IMR-90 (cell line): ENCODE measurements at regions not wholly inside any gene's neighbourhood (a gene's known extent, or its start where the extent isn't known, plus 50 kb on each side); places are given as distances from the start of the nearest gene placed in this dataset.
"Not testable (repeated sequence)": the region's sequence is repeated elsewhere in the genome, so short reads cannot be mapped to it uniquely, and the experiment has no call there.

Source experiments
- ATAC-seq: fragments of 200-7000 bp; cut with Tn5 transposase; 2 replicates; pipeline ENCODE4 v1.9.1; 2020; ENCODE audit warnings: low read depth, mild to moderate bottlenecking, moderate library complexity
- BruUV-seq: library from RNA; stranded (reverse); fragments of 400-500 nt; replicated peaks from 2 replicates; lab custom pipeline; 2021; lab: Mats Ljungman, UMichigan
- CTCF ChIA-PET: fragments of 300-600 bp; formaldehyde crosslinking; extraction: SDS; loops from one replicate; lab custom pipeline; 2021; ENCODE audit warnings: antibody characterized with exemption; lab: Yijun Ruan, JAX
- POLR2A ChIA-PET: fragments of 300-600 bp; sonication (Branson Sonifier 250); formaldehyde crosslinking; loops from one replicate; lab custom pipeline; 2022; ENCODE audit warnings: antibody characterized with exemption; ENCODE audit not compliant: unreplicated experiment; lab: Charles Lee
- DNase-seq: peaks from one replicate; pipeline ENCODE4 v3.0.0; 2013
- H2AFZ ChIP-seq: replicated peaks from 2 replicates; pipeline ENCODE3; 2013; ENCODE audit warnings: low read length, mild to moderate bottlenecking; ENCODE audit not compliant: poor library complexity
- H2AK5ac ChIP-seq: 2 replicates; pipeline ENCODE4 v1.6.1; 2013; ENCODE audit warnings: low read depth, low read length, inconsistent platforms
- H2AK9ac ChIP-seq: replicated peaks from 2 replicates; pipeline ENCODE3; 2013; ENCODE audit warnings: mild to moderate bottlenecking, low read depth, low read length, moderate library complexity; ENCODE audit not compliant: poor library complexity
- H2BK120ac ChIP-seq: 2 replicates; pipeline ENCODE4 v1.6.1; 2013; ENCODE audit warnings: low read depth, low read length, inconsistent platforms
- H2BK15ac ChIP-seq: 3 replicates; pipeline ENCODE4 v1.6.1; 2013; ENCODE audit warnings: low read depth, low read length, inconsistent platforms
- H2BK20ac ChIP-seq: 2 replicates; pipeline ENCODE4 v1.6.1; 2013; ENCODE audit warnings: low read depth, mild to moderate bottlenecking, inconsistent platforms, low read length, moderate library complexity
- H2BK5ac ChIP-seq: 2 replicates; pipeline ENCODE4 v1.6.1; 2013; ENCODE audit warnings: mild to moderate bottlenecking, low read depth, low read length, inconsistent platforms; ENCODE audit not compliant: poor library complexity, severe bottlenecking
- H3K14ac ChIP-seq: replicated peaks from 2 replicates; pipeline ENCODE4 v1.6.1; 2013; ENCODE audit warnings: low read depth, low read length, inconsistent platforms
- H3K18ac ChIP-seq: 2 replicates; pipeline ENCODE4 v1.6.1; 2013; ENCODE audit warnings: low read depth, low read length, control low read depth
- H3K23ac ChIP-seq: 2 replicates; pipeline ENCODE4 v1.6.1; 2013; ENCODE audit warnings: low read depth, low read length, inconsistent platforms
- H3K27ac ChIP-seq: 2 replicates; pipeline ENCODE4 v1.5.1; 2013; ENCODE audit warnings: mild to moderate bottlenecking, control low read depth, low read length; ENCODE audit not compliant: insufficient read depth
- H3K27me3 ChIP-seq: 2 replicates; pipeline ENCODE4 v1.6.1; 2013; ENCODE audit warnings: low read length; ENCODE audit not compliant: control insufficient read depth, insufficient read depth
- H3K36me3 ChIP-seq: 2 replicates; pipeline ENCODE4 v1.6.1; 2013; ENCODE audit warnings: low read length, mixed read lengths; ENCODE audit not compliant: control insufficient read depth, insufficient read depth
- H3K4ac ChIP-seq: 2 replicates; pipeline ENCODE4 v1.6.1; 2013; ENCODE audit warnings: low read depth, low read length, inconsistent platforms
- H3K4me1 ChIP-seq: 2 replicates; pipeline ENCODE4 v1.6.1; 2013; ENCODE audit warnings: low read length, mixed read lengths; ENCODE audit not compliant: control insufficient read depth, insufficient read depth
- H3K4me2 ChIP-seq: 2 replicates; pipeline ENCODE4 v1.6.1; 2013; ENCODE audit warnings: low read depth, mild to moderate bottlenecking, control low read depth, low read length, moderate library complexity
- H3K4me3 ChIP-seq: 2 replicates; pipeline ENCODE4 v1.5.1; 2013; ENCODE audit warnings: low read depth, mild to moderate bottlenecking, control low read depth, low read length, moderate library complexity; ENCODE audit not compliant: insufficient read depth
- H3K56ac ChIP-seq: 2 replicates; pipeline ENCODE4 v1.6.1; 2013; ENCODE audit warnings: low read length, inconsistent platforms; ENCODE audit not compliant: insufficient read depth; ENCODE audit errors: extremely low read depth
- H3K79me1 ChIP-seq, 2 experiments: 2 replicates each; pipeline ENCODE4 v1.6.1; 2013; ENCODE audit warnings: low read length in 2 of 2, inconsistent platforms in 1 of 2, low read depth in 1 of 2
- H3K9ac ChIP-seq: 2 replicates; pipeline ENCODE4 v1.6.1; 2013; ENCODE audit warnings: low read depth, low read length, control low read depth
- H3K9me1 ChIP-seq: 2 replicates; pipeline ENCODE4 v1.6.1; 2013; ENCODE audit warnings: low read length, inconsistent platforms; ENCODE audit not compliant: insufficient read depth
- H3K9me3 ChIP-seq: 2 replicates; pipeline ENCODE4 v1.6.1; 2013; ENCODE audit warnings: low read length; ENCODE audit not compliant: control insufficient read depth, insufficient read depth
- H4K20me1 ChIP-seq: 2 replicates; pipeline ENCODE4 v1.6.1; 2013; ENCODE audit warnings: low read length, inconsistent platforms; ENCODE audit not compliant: insufficient read depth
- H4K5ac ChIP-seq: 2 replicates; pipeline ENCODE4 v1.6.1; 2013; ENCODE audit warnings: mild to moderate bottlenecking, low read depth, low read length, control low read depth
- H4K8ac ChIP-seq, 2 experiments: 2 replicates each; pipeline ENCODE4 v1.6.1; 2013; ENCODE audit warnings: low read depth in 2 of 2, low read length in 2 of 2, control low read depth in 1 of 2, inconsistent platforms in 1 of 2
- H4K91ac ChIP-seq: 2 replicates; pipeline ENCODE4 v1.6.1; 2013; ENCODE audit warnings: low read depth, low read length, inconsistent platforms; ENCODE audit not compliant: insufficient read depth
- BHLHE40 ChIP-seq: fragments of 150-350 bp; IDR thresholded peaks from 2 replicates; pipeline ENCODE4 v1.6.1; 2016; ENCODE audit warnings: mild to moderate bottlenecking, low read depth, low read length
- CHD1 ChIP-seq: IDR thresholded peaks from 2 replicates; pipeline ENCODE4 v1.6.1; 2012; ENCODE audit warnings: low read depth, low read length, improper control_type of control experiment
- FOS ChIP-seq: fragments of 150-350 bp; IDR thresholded peaks from 2 replicates; pipeline ENCODE4 v1.6.1; 2016; ENCODE audit warnings: low read depth, low read length
- MAFK ChIP-seq: IDR thresholded peaks from 2 replicates; pipeline ENCODE4 v1.6.1; 2012; ENCODE audit warnings: low read depth, low read length, improper control_type of control experiment
- POLR2A ChIP-seq: IDR thresholded peaks from 2 replicates; pipeline ENCODE4 v1.6.1; 2012; ENCODE audit warnings: mild to moderate bottlenecking, low read depth, low read length
- RAD21 ChIP-seq: IDR thresholded peaks from 2 replicates; pipeline ENCODE4 v1.6.1; 2012; ENCODE audit warnings: low read length, improper control_type of control experiment
- RCOR1 ChIP-seq: IDR thresholded peaks from 2 replicates; pipeline ENCODE4 v1.6.1; 2012; ENCODE audit warnings: mild to moderate bottlenecking, low read length, improper control_type of control experiment; ENCODE audit not compliant: insufficient replicate concordance
- RFX5 ChIP-seq: IDR thresholded peaks from 2 replicates; pipeline ENCODE4 v1.8.0; 2012; ENCODE audit warnings: low read depth, mild to moderate bottlenecking, low read length, moderate library complexity
- WGBS, 2 experiments: methylation state at CpG; one replicate each; pipeline versions ENCODE4 v1.1.5 to v1.1.7; 2013; ENCODE audit warnings: missing lambda C conversion rate in 2 of 2; ENCODE audit not compliant: insufficient read length in 1 of 2; ENCODE audit errors: extremely low coverage in 2 of 2; 5-methylcytosine and 5-hydroxymethylcytosine counted together
- dilution Hi-C: fragments of 300-500 bp; cut with HindIII; formaldehyde crosslinking; loops from one replicate; pipeline ENCODE4 v1.14.3; 2018; ENCODE audit warnings: low sequenced_read_pairs; ENCODE audit not compliant: unreplicated experiment
- in situ Hi-C: fragments of 300-500 bp; cut with MboI; formaldehyde crosslinking; loops from 3 replicates; pipeline ENCODE4 v1.14.3; 2019; ENCODE audit warnings: low sequenced_read_pairs, inconsistent platforms, mixed read lengths
- intact Hi-C: fragments of 100-400 bp; cut with micrococcal nuclease; formaldehyde crosslinking; loops from 2 replicates; pipeline ENCODE4 v1.10.0; 2022

DNA sequence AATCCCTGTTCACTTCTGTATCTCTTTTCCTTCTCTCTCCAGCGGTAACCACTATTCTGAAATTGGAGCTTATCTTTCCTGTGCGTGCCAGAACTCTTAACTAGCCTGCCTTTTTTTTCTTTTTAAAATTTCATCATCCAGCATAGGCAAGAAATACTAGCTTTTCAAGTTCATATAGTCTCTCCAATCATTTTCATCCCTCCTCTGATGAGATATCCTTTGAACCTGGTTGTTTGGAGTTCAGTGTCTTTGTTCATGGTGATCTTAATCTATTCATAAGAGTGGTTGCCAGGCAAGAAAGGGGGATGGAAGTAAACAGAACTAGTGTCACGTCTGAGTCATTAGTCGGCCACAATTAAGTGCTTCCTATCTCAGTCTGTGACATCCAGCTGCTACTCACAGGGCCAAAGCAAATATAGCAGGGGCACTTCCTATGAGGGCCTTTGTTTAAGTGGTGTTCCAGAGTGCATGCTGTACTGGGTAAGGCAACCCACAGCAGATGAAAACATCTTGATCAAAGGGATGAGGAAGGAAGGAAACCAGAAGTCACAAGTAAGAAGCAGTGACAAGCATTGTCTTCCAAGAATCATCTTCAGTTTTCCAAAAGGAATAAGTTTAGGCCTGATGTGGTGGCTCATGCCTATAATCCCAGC lies 56.4 kb upstream of the XIAP start:
- BruUV-seq, result no TSS peak
- peaks cover 2% of the 10 kb centered on the region for H3K4me1 ChIP-seq
- H2BK20ac ChIP-seq, result no peak overlapping the region
- no peak overlapping the region for H4K8ac ChIP-seq
- WGBS, 2 experiments, result 28% methylated on average over 2 of the region's 4 CpGs; no CpG with 5 or more reads in 1 of the 2 experiments
- H2BK5ac ChIP-seq, result no peak overlapping the region
- no peaks in the 10 kb centered on the region for H3K9me3 ChIP-seq
- no peak overlapping the region for H3K9ac ChIP-seq
- H2AK5ac ChIP-seq, result no peak overlapping the region
- H3K18ac ChIP-seq, result no peak overlapping the region; the same call in 1 of the 2 replicates
- no peak overlapping the region; the same call in 1 of the 2 replicates for H4K5ac ChIP-seq
- H3K56ac ChIP-seq, result no peak overlapping the region
- TF ChIP-seq RFX5, result no peak
- TF ChIP-seq RAD21, result no peak
- TF ChIP-seq BHLHE40, result no peak
- no peak for TF ChIP-seq MAFK
- no peak for TF ChIP-seq POLR2A
- TF ChIP-seq CHD1, result no peak
- no peak for TF ChIP-seq RCOR1
- TF ChIP-seq FOS, result peak; percentile 46
- no peak overlapping the region for H2AFZ ChIP-seq
- CTCF ChIA-PET, result no interaction called here
- no peak overlapping the region for H3K4me2 ChIP-seq
- ATAC-seq (peak; percentile 64), DNase-seq (peak; percentile 75)
- POLR2A ChIA-PET, result interaction anchor here (0.5 kb wide), 1 partner anchor 13 kb away, joined by 3 read pairs; no protein-coding TSS in a partner anchor
- no peaks in the 10 kb centered on the region for H4K20me1 ChIP-seq
- peak overlapping the region; percentile 14; the same call in 1 of the 2 replicates for H2BK120ac ChIP-seq
- in situ Hi-C loops (no loop called here), dilution Hi-C loops (no loop called here), intact Hi-C loops (no loop called here)
- peak overlapping the region; percentile 47; the same call in 1 of the 2 replicates for H3K27ac ChIP-seq
- H3K23ac ChIP-seq, result no peak overlapping the region
- no peaks in the 10 kb centered on the region for H3K36me3 ChIP-seq
- no peak overlapping the region for H3K4ac ChIP-seq
- no peak overlapping the region for H3K14ac ChIP-seq
- H3K79me1 ChIP-seq, result no peaks in the 10 kb centered on the region
- H2AK9ac ChIP-seq, result no peak overlapping the region
- peaks cover 5% of the 10 kb centered on the region; the same call in 1 of the 2 replicates for H3K9me1 ChIP-seq
- H4K91ac ChIP-seq, result peak overlapping the region; percentile 23; the same call in 1 of the 2 replicates
- H3K4me3 ChIP-seq, result no peak overlapping the region
- H2BK15ac ChIP-seq, result no peak overlapping the region
- no peaks in the 10 kb centered on the region for H3K27me3 ChIP-seq

DNA sequence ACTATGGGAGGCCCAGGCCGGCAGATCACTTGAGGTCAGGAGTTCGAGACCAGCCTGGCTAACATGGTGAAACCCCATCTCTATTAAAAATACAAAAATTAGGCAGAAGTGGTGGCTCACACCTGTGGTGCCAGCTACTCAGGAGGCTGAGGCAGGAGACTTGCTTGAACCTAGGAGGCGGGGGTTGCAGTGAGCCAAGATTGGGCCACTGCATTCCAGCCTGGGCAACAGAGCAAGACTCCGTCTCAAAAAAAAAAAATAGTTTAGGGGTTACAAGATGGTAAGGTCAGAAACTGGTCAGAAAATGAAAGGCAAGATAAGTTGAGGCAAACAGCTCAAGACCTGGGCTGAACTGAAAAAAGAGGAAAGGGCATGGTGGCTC lies 55.9 kb upstream of the XIAP start:
- H3K4me1 ChIP-seq, H3K4me2 ChIP-seq, H3K23ac ChIP-seq, POLR2A ChIA-PET, H3K27me3 ChIP-seq, H2BK20ac ChIP-seq, H3K36me3 ChIP-seq, H3K4me3 ChIP-seq, DNase-seq, dilution Hi-C loops, H3K18ac ChIP-seq, H4K5ac ChIP-seq, H4K20me1 ChIP-seq, CTCF ChIA-PET, H3K14ac ChIP-seq, intact Hi-C loops, H4K91ac ChIP-seq, H3K9ac ChIP-seq, H2BK5ac ChIP-seq, BruUV-seq, H2BK15ac ChIP-seq, H3K4ac ChIP-seq, H3K9me3 ChIP-seq, H3K79me1 ChIP-seq, ATAC-seq, H3K9me1 ChIP-seq, H4K8ac ChIP-seq, H3K27ac ChIP-seq, H2AK9ac ChIP-seq, H3K56ac ChIP-seq, in situ Hi-C loops, H2AK5ac ChIP-seq, H2AFZ ChIP-seq: not testable (repeated sequence)
- 0 out of 2 replicates have a peak overlapping the region, but pooled peaks have one; percentile 14 for H2BK120ac ChIP-seq
- 60% methylated on average over 1 of the region's 4 CpGs; no CpG with 5 or more reads in 1 of the 2 experiments for WGBS, 2 experiments
